ENCODE measurements at regions not wholly inside any gene's neighbourhood (a gene's known extent, or its start where the extent isn't known, plus 50 kb on each side); places are given as distances from the start of the nearest gene placed in this dataset.

DNA sequence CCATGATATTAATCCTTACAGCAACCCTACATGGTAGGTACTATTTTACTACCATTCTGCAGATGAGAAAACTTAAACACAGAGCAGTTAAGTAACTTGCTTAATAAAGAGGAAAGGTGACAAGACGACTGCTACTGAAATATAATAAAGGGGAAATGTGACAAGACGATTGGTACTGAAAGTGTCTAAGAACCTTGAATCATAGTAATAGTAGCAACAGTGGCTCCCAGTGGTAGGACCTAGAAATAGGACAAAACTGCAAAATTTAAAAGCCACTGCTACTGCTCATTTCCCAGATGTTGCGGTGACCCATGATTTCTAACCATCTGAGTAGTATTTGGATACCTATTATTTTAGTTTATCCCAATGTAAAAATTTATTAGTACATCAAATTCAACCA lies 89.5 kb downstream of the TASL start:
- intact Hi-C loops (cut with DNase I): no loop called here
- Histone ChIP-seq H3K27me3 (ENCODE audit: control insufficient read depth, insufficient read depth, low read length) (no peaks in the 10 kb centered on the region), H3K4me1 (ENCODE audit: control insufficient read depth in 2 of 3, insufficient read depth in 2 of 3, low read depth in 1 of 3, low read length in 3 of 3) (no peaks in the 10 kb centered on the region), H3K36me3 (ENCODE audit: control insufficient read depth in 2 of 3, insufficient read depth in 3 of 3, low read length in 3 of 3) (no peaks in the 10 kb centered on the region), H3K9me3 (ENCODE audit: control insufficient read depth in 2 of 3, insufficient read depth in 1 of 3, low read length in 3 of 3) (no peaks in the 10 kb centered on the region), H3K27ac (ENCODE audit: low read depth in 2 of 2, low read length in 2 of 2) (no peak overlapping the region), H3K9ac (ENCODE audit: low read length in 3 of 3) (no peak overlapping the region), H3K4me3 (ENCODE audit: low read length in 3 of 3) (no peak overlapping the region)
- FAIRE-seq: no peak
- peak in 1 of 5 donors; percentile 12 for DNase-seq
- TF ChIP-seq, protein P1, sequence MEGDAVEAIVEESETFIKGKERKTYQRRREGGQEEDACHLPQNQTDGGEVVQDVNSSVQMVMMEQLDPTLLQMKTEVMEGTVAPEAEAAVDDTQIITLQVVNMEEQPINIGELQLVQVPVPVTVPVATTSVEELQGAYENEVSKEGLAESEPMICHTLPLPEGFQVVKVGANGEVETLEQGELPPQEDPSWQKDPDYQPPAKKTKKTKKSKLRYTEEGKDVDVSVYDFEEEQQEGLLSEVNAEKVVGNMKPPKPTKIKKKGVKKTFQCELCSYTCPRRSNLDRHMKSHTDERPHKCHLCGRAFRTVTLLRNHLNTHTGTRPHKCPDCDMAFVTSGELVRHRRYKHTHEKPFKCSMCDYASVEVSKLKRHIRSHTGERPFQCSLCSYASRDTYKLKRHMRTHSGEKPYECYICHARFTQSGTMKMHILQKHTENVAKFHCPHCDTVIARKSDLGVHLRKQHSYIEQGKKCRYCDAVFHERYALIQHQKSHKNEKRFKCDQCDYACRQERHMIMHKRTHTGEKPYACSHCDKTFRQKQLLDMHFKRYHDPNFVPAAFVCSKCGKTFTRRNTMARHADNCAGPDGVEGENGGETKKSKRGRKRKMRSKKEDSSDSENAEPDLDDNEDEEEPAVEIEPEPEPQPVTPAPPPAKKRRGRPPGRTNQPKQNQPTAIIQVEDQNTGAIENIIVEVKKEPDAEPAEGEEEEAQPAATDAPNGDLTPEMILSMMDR (IDR thresholded peaks at IDR 0.05; ENCODE audit: borderline replicate concordance, extremely low read depth, insufficient read depth): no peak

DNA sequence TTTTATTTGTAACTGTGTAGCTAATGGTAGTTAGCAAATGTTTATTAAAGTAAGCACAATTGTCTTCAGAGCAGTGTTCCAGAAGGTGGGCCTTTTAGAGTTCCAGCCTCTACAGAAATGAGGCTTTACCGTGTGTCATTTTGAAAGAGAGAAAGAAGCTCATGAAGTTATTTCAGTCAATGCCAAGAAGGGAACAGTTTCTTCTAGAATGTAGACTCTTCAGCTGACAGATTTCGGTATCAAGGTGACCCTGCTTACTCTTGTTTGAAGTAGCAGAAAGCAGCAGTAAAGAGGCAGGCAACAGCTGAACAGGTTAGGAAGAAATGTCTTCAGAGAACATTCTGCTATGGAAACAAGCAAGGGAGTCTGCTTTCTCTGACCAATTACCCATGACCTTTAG lies 93.6 kb downstream of the TASL start:
- no peaks in the 10 kb centered on the region for H3K36me3 ChIP-seq (ENCODE audit: control insufficient read depth in 2 of 3, insufficient read depth in 3 of 3, low read length in 3 of 3)
- H3K9ac ChIP-seq (ENCODE audit: low read length in 3 of 3): no peak overlapping the region
- no peaks in the 10 kb centered on the region for H3K9me3 ChIP-seq (ENCODE audit: control insufficient read depth in 2 of 3, insufficient read depth in 1 of 3, low read length in 3 of 3)
- DNase-seq (peak in 2 of 5 donors; percentile 15 to 22), FAIRE-seq (no peak)
- TF ChIP-seq, protein P1 (IDR thresholded peaks at IDR 0.05; ENCODE audit: borderline replicate concordance, extremely low read depth, insufficient read depth): no peak
- H3K27me3 ChIP-seq (ENCODE audit: control insufficient read depth, insufficient read depth, low read length): no peaks in the 10 kb centered on the region
- H3K4me1 ChIP-seq (ENCODE audit: control insufficient read depth in 2 of 3, insufficient read depth in 2 of 3, low read depth in 1 of 3, low read length in 3 of 3): no peaks in the 10 kb centered on the region
- H3K4me3 ChIP-seq (ENCODE audit: low read length in 3 of 3): no peak overlapping the region
- intact Hi-C loops (cut with DNase I): no loop called here
- no peak overlapping the region for H3K27ac ChIP-seq (ENCODE audit: low read depth in 2 of 2, low read length in 2 of 2)

- TF ChIP-seq, protein P1 (IDR thresholded peaks at IDR 0.05; ENCODE audit: borderline replicate concordance, extremely low read depth, insufficient read depth): no peak
- FAIRE-seq: no peak
- Histone ChIP-seq H3K9me3 (ENCODE audit: control insufficient read depth in 2 of 3, insufficient read depth in 1 of 3, low read length in 3 of 3) (no peaks in the 10 kb centered on the region), H3K4me1 (ENCODE audit: control insufficient read depth in 2 of 3, insufficient read depth in 2 of 3, low read depth in 1 of 3, low read length in 3 of 3) (no peaks in the 10 kb centered on the region), H3K36me3 (ENCODE audit: control insufficient read depth in 2 of 3, insufficient read depth in 3 of 3, low read length in 3 of 3) (no peaks in the 10 kb centered on the region), H3K27ac (ENCODE audit: low read depth in 2 of 2, low read length in 2 of 2) (no peak overlapping the region), H3K9ac (ENCODE audit: low read length in 3 of 3) (no peak overlapping the region), H3K27me3 (ENCODE audit: control insufficient read depth, insufficient read depth, low read length) (no peaks in the 10 kb centered on the region), H3K4me3 (ENCODE audit: low read length in 3 of 3) (no peak overlapping the region)
- no peak for DNase-seq
- intact Hi-C loops (cut with DNase I): no loop called here
These were observed 109.1 kb downstream of the TASL start for GRCh38 chrX:30468471-30468870.
